Hepatic stellate cell (primary cell): ENCODE measurements at regions not wholly inside any gene's neighbourhood (a gene's known extent, or its start where the extent isn't known, plus 50 kb on each side); places are given as distances from the start of the nearest gene placed in this dataset.

ENCODE experiments used
- DNase-seq: peaks from one replicate; pipeline ENCODE4 v3.0.0; 2011; ENCODE audit warnings: low spot score

- DNase-seq, result no peak
Observed at GRCh38 chr13:62033934-62034333, 618.3 kb upstream of the PCDH20 start.

GRCh38 chr13:62022369-62022768, 606.7 kb upstream of the PCDH20 start:
- DNase-seq, result no peak

- DNase-seq, result no peak
Observed at GRCh38 chr13:62019858-62020257, 604.2 kb upstream of the PCDH20 start.

GRCh38 chr13:62014299-62014698, 598.6 kb upstream of the PCDH20 start:
- no peak for DNase-seq

GRCh38 chr13:62003452-62003851, 587.8 kb upstream of the PCDH20 start:
- no peak for DNase-seq

- no peak for DNase-seq
Observed at GRCh38 chr13:61994174-61994573, 578.5 kb upstream of the PCDH20 start.

- no peak for DNase-seq
Observed at GRCh38 chr13:61989978-61990377, 574.3 kb upstream of the PCDH20 start.

- DNase-seq, result no peak
Observed at GRCh38 chr13:61988810-61989209, 573.2 kb upstream of the PCDH20 start.

- DNase-seq, result no peak
Observed at GRCh38 chr13:61975001-61975400, 559.4 kb upstream of the PCDH20 start.

GRCh38 chr13:61965756-61966155, 550.1 kb upstream of the PCDH20 start:
- no peak for DNase-seq

GRCh38 chr13:61960981-61961380, 545.3 kb upstream of the PCDH20 start:
- no peak for DNase-seq

- DNase-seq, result no peak
Observed at GRCh38 chr13:61954092-61954491, 538.4 kb upstream of the PCDH20 start.

- no peak for DNase-seq
Observed at GRCh38 chr13:61950828-61951227, 535.2 kb upstream of the PCDH20 start.

GRCh38 chr13:61944329-61944929, 528.8 kb upstream of the PCDH20 start:
- no peak for DNase-seq

GRCh38 chr13:61935710-61936109, 520.1 kb upstream of the PCDH20 start:
- DNase-seq, result no peak

GRCh38 chr13:61927648-61928047, 512.0 kb upstream of the PCDH20 start:
- no peak for DNase-seq

- DNase-seq, result no peak
Observed at GRCh38 chr13:61918841-61919240, 503.2 kb upstream of the PCDH20 start.

- DNase-seq, result no peak
Observed at GRCh38 chr13:61916483-61916882, 500.8 kb upstream of the PCDH20 start.

- DNase-seq, result no peak
Observed at GRCh38 chr13:61913183-61913582, 497.5 kb upstream of the PCDH20 start.

GRCh38 chr13:61908906-61909615, 493.4 kb upstream of the PCDH20 start:
- no peak for DNase-seq

GRCh38 chr13:61905054-61905453, 489.4 kb upstream of the PCDH20 start:
- no peak for DNase-seq

GRCh38 chr13:61901946-61902541, 486.4 kb upstream of the PCDH20 start:
- DNase-seq, result no peak

GRCh38 chr13:61900033-61900432, 484.4 kb upstream of the PCDH20 start:
- DNase-seq, result no peak

GRCh38 chr13:61898207-61898606, 482.6 kb upstream of the PCDH20 start:
- no peak for DNase-seq
